ENCODE measurements at regions not wholly inside any gene's neighbourhood (a gene's known extent, or its start where the extent isn't known, plus 50 kb on each side); places are given as distances from the start of the nearest gene placed in this dataset.
A peak's percentile ranks its signal among the peaks of the same experiment; 100 is the strongest.

- no TSS peak for BruUV-seq (replicated peaks)
- TF ChIP-seq, protein P1, sequence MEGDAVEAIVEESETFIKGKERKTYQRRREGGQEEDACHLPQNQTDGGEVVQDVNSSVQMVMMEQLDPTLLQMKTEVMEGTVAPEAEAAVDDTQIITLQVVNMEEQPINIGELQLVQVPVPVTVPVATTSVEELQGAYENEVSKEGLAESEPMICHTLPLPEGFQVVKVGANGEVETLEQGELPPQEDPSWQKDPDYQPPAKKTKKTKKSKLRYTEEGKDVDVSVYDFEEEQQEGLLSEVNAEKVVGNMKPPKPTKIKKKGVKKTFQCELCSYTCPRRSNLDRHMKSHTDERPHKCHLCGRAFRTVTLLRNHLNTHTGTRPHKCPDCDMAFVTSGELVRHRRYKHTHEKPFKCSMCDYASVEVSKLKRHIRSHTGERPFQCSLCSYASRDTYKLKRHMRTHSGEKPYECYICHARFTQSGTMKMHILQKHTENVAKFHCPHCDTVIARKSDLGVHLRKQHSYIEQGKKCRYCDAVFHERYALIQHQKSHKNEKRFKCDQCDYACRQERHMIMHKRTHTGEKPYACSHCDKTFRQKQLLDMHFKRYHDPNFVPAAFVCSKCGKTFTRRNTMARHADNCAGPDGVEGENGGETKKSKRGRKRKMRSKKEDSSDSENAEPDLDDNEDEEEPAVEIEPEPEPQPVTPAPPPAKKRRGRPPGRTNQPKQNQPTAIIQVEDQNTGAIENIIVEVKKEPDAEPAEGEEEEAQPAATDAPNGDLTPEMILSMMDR (IDR thresholded peaks at IDR 0.05; ENCODE audit: unreplicated experiment) = no peak
- Mint-ChIP-seq H3K36me3 (ENCODE audit: insufficient read depth, unreplicated experiment) (peaks cover 96% of the 10 kb centered on the region), H3K4me1 (ENCODE audit: low read depth, unreplicated experiment) (peaks cover 37% of the 10 kb centered on the region), H3K9me3 (ENCODE audit: low read depth, unreplicated experiment) (no peaks in the 10 kb centered on the region), H3K4me3 (ENCODE audit: low read depth, unreplicated experiment) (peak overlapping the region; percentile 83), H3K27me3 (ENCODE audit: unreplicated experiment) (no peaks in the 10 kb centered on the region), H3K27ac (ENCODE audit: unreplicated experiment) (peak overlapping the region; percentile 98)
- intact Hi-C loops (cut with micrococcal nuclease; ENCODE audit: unreplicated experiment) = no loop called here
- peak; percentile 30 for DNase-seq
- CTCF ChIA-PET = interaction anchor here (1.0 kb wide), 1 partner anchor 69 kb away, joined by 4 read pairs; no protein-coding TSS in a partner anchor
Measured at GRCh38 chr22:46074771-46075551, 75.4 kb upstream of the PPARA start.

DNA sequence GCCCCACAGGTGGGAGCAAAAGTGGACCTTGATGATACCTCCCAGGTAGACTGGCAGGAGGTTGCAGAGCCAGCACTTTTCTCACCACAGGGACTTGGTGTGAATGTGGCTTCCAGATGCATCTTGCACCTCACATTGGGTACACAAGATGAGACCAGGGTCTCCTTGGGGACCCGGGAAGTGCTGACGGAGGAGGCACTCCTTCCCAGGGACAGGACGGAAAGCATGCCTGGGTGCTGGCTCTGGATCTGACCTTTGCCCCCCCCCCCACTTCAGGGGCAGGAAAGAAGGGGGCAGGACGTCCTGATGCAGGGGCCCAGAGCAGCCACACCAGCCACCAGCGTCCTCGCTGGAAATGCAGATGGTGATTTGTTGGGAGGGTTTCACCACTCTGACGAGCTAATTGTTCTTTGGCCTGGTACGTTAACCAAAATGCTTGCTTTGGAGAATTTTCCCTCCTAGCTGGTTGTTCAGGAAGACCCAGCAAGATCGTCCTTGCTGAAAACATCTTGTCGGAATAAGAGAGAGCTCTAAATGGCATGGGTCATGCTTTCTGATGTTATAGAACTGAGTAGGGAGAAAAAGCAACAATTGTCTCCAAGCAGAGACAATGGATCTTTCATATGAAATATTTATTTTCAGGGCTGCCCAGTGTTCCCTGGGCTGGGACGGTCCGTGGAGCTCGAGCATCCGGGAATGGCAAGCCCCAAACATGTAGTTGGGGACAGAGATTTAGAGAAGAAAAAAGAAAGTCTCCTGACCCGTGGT is 74.4 kb upstream of the PPARA start:
- Mint-ChIP-seq H3K27me3 (ENCODE audit: unreplicated experiment) (no peaks in the 10 kb centered on the region), H3K4me1 (ENCODE audit: low read depth, unreplicated experiment) (peaks cover 37% of the 10 kb centered on the region), H3K27ac (ENCODE audit: unreplicated experiment) (peak overlapping the region; percentile 98), H3K36me3 (ENCODE audit: insufficient read depth, unreplicated experiment) (peaks cover 97% of the 10 kb centered on the region), H3K4me3 (ENCODE audit: low read depth, unreplicated experiment) (peak overlapping the region; percentile 83), H3K9me3 (ENCODE audit: low read depth, unreplicated experiment) (no peaks in the 10 kb centered on the region)
- CTCF ChIA-PET = interaction anchor here (1.0 kb wide), 1 partner anchor 70 kb away, joined by 4 read pairs; no protein-coding TSS in a partner anchor
- peak; percentile 30 for DNase-seq
- intact Hi-C loops (cut with micrococcal nuclease; ENCODE audit: unreplicated experiment) = no loop called here
- BruUV-seq (replicated peaks) = no TSS peak
- TF ChIP-seq, protein P1 (IDR thresholded peaks at IDR 0.05; ENCODE audit: unreplicated experiment) = no peak

GRCh38 chr22:46076651-46077339 is 73.5 kb upstream of the PPARA start:
- no TSS peak for BruUV-seq (replicated peaks)
- H3K9me3 Mint-ChIP-seq (ENCODE audit: low read depth, unreplicated experiment) = no peaks in the 10 kb centered on the region
- TF ChIP-seq, protein P1 (IDR thresholded peaks at IDR 0.05; ENCODE audit: unreplicated experiment) = no peak
- DNase-seq = peak; percentile 50
- H3K36me3 Mint-ChIP-seq (ENCODE audit: insufficient read depth, unreplicated experiment) = peaks cover 99% of the 10 kb centered on the region
- H3K4me1 Mint-ChIP-seq (ENCODE audit: low read depth, unreplicated experiment) = peaks cover 37% of the 10 kb centered on the region
- H3K27ac Mint-ChIP-seq (ENCODE audit: unreplicated experiment) = peak overlapping the region; percentile 98
- intact Hi-C loops (cut with micrococcal nuclease; ENCODE audit: unreplicated experiment) = loop anchor here (1.0 kb wide), 1 partner anchor 8 kb away; no protein-coding TSS in a partner anchor
- H3K27me3 Mint-ChIP-seq (ENCODE audit: unreplicated experiment) = no peaks in the 10 kb centered on the region
- CTCF ChIA-PET = interaction anchor here (0.9 to 2.5 kb wide), 2 partner anchors 40 to 70 kb away, joined by 7 to 12 read pairs; no protein-coding TSS in a partner anchor
- peak overlapping the region; percentile 83 for H3K4me3 Mint-ChIP-seq (ENCODE audit: low read depth, unreplicated experiment)

DNA sequence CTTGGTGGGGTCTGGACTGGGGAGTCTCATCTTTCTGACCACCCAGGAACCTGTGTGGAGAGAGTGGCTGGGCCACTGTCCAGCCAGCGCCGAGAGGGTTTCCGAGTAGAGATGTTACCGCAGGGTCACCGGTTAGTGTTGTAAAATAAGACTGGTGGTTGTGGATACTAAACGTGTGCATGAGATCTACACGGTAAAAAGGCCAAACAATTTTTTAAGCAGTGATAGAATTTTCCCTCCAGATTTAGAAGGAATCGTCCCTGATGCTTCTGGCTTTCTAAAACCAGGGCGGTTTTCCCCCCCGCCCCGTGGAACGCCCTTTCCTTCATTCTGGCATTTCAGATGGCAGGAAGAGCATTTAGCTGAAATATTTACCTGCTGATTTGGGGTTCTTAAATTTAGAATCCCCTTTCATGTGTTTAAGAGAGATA is 72.6 kb upstream of the PPARA start:
- TF ChIP-seq, protein P1 (IDR thresholded peaks at IDR 0.05; ENCODE audit: unreplicated experiment) = no peak
- Mint-ChIP-seq H3K27ac (ENCODE audit: unreplicated experiment) (peak overlapping the region; percentile 98), H3K36me3 (ENCODE audit: insufficient read depth, unreplicated experiment) (peaks cover 99% of the 10 kb centered on the region), H3K9me3 (ENCODE audit: low read depth, unreplicated experiment) (no peaks in the 10 kb centered on the region), H3K4me3 (ENCODE audit: low read depth, unreplicated experiment) (peak overlapping the region; percentile 83), H3K4me1 (ENCODE audit: low read depth, unreplicated experiment) (peaks cover 37% of the 10 kb centered on the region), H3K27me3 (ENCODE audit: unreplicated experiment) (no peaks in the 10 kb centered on the region)
- intact Hi-C loops (cut with micrococcal nuclease; ENCODE audit: unreplicated experiment) = loop anchor here (1.0 kb wide), 1 partner anchor 9 kb away; no protein-coding TSS in a partner anchor
- CTCF ChIA-PET = interaction anchor here (0.9 to 2.5 kb wide), 3 partner anchors 11 to 71 kb away, joined by 3 to 12 read pairs (median 7); no protein-coding TSS in a partner anchor
- no peak for DNase-seq
- BruUV-seq (replicated peaks) = no TSS peak

Data from Calu3 (cell line).